ENCODE measurements at regions not wholly inside any gene's neighbourhood (a gene's known extent, or its start where the extent isn't known, plus 50 kb on each side); places are given as distances from the start of the nearest gene placed in this dataset.

DNA sequence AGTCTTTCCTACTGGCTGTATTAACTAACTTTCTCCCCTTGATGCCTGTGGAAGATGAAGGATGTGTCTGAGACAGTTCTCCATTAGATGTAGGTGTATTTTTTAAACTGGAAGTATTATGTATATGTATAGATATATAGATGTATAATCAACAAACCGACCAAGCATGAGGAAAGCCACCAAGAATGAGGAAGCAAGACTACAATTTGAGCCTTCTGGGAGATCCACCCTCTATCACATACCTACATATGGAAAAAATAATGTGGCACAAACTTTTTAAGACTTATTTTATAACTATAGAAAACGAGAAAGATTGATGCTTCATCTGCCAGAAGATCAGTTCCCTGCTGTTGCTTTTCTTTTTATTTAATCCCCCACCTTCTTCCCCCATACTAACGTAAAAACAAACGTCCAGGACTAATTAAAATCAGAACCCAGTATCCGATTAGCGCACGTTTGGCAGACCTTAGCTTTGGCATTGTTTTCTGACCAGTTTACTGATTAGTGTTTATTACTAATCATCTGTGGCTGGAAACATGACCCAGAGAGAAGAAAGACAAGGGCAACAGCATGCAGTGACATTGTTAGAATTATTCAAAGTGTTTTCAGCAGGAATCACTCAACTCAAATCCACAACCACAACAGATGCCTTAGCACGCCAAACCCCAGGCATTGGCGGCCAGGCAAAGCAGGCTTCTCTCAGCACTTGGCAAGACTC, 490.2 kb downstream of the EBF1 start:
- intact Hi-C loops (cut with micrococcal nuclease), result no loop called here
- no peak for DNase-seq (ENCODE audit: unreplicated experiment)
- no peak overlapping the region for H3K4me3 Mint-ChIP-seq (ENCODE audit: unreplicated experiment)
- POLR2A ChIA-PET, result no interaction called here
- BruUV-seq (replicated peaks), result no TSS peak
- no peaks in the 10 kb centered on the region for H3K9me3 Mint-ChIP-seq (ENCODE audit: unreplicated experiment)
- CTCF ChIA-PET, result no interaction called here
- H3K36me3 Mint-ChIP-seq (ENCODE audit: insufficient read depth, unreplicated experiment), result no peaks in the 10 kb centered on the region
- TF ChIP-seq, protein P1, sequence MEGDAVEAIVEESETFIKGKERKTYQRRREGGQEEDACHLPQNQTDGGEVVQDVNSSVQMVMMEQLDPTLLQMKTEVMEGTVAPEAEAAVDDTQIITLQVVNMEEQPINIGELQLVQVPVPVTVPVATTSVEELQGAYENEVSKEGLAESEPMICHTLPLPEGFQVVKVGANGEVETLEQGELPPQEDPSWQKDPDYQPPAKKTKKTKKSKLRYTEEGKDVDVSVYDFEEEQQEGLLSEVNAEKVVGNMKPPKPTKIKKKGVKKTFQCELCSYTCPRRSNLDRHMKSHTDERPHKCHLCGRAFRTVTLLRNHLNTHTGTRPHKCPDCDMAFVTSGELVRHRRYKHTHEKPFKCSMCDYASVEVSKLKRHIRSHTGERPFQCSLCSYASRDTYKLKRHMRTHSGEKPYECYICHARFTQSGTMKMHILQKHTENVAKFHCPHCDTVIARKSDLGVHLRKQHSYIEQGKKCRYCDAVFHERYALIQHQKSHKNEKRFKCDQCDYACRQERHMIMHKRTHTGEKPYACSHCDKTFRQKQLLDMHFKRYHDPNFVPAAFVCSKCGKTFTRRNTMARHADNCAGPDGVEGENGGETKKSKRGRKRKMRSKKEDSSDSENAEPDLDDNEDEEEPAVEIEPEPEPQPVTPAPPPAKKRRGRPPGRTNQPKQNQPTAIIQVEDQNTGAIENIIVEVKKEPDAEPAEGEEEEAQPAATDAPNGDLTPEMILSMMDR (IDR thresholded peaks at IDR 0.05; ENCODE audit: unreplicated experiment), result no peak
- H3K4me1 Mint-ChIP-seq (ENCODE audit: insufficient read depth, unreplicated experiment), result no peaks in the 10 kb centered on the region
- H3K27ac Mint-ChIP-seq (ENCODE audit: low read depth, unreplicated experiment), result no peak overlapping the region
- H3K27me3 Mint-ChIP-seq (ENCODE audit: insufficient read depth, unreplicated experiment), result no peaks in the 10 kb centered on the region

DNA sequence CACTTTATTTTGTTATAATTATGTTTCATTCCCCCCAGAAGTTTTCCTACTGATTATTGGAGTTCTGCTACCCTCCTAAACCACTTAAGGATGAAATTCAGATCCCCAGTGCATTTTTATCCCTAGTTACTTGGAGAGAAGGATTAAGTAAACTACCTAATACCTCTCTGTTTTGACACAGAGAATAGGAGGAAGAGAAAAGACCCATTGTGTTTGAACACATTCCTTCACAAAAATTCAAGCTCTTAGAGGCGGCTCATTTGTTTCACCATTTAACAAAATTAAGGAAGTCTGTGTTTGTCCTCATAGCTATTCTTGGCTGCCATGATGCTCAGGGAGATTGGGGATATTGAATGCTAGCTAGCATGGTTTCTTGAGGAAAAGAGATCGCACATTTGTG, 492.6 kb downstream of the EBF1 start:
- no peak for DNase-seq (ENCODE audit: unreplicated experiment)
- ChIA-PET POLR2A (interaction anchor here (0.6 to 1.7 kb wide), 2 partner anchors 12 to 609 kb away, joined by 4 to 5 read pairs; no protein-coding TSS in a partner anchor), CTCF (interaction anchor here (0.8 to 2.0 kb wide), 6 partner anchors 17 to 532 kb away, joined by 3 to 8 read pairs (median 4); no protein-coding TSS in a partner anchor)
- no TSS peak for BruUV-seq (replicated peaks)
- no peaks in the 10 kb centered on the region for H3K27me3 Mint-ChIP-seq (ENCODE audit: insufficient read depth, unreplicated experiment)
- intact Hi-C loops (cut with micrococcal nuclease), result no loop called here
- H3K27ac Mint-ChIP-seq (ENCODE audit: low read depth, unreplicated experiment), result no peak overlapping the region
- H3K36me3 Mint-ChIP-seq (ENCODE audit: insufficient read depth, unreplicated experiment), result no peaks in the 10 kb centered on the region
- TF ChIP-seq, protein P1 (IDR thresholded peaks at IDR 0.05; ENCODE audit: unreplicated experiment), result no peak
- no peak overlapping the region for H3K4me3 Mint-ChIP-seq (ENCODE audit: unreplicated experiment)
- no peaks in the 10 kb centered on the region for H3K4me1 Mint-ChIP-seq (ENCODE audit: insufficient read depth, unreplicated experiment)
- H3K9me3 Mint-ChIP-seq (ENCODE audit: unreplicated experiment), result no peaks in the 10 kb centered on the region

- DNase-seq (ENCODE audit: unreplicated experiment), result no peak
- BruUV-seq (replicated peaks), result no TSS peak
- Mint-ChIP-seq H3K4me3 (ENCODE audit: unreplicated experiment) (no peak overlapping the region), H3K4me1 (ENCODE audit: insufficient read depth, unreplicated experiment) (no peaks in the 10 kb centered on the region), H3K27ac (ENCODE audit: low read depth, unreplicated experiment) (no peak overlapping the region), H3K36me3 (ENCODE audit: insufficient read depth, unreplicated experiment) (no peaks in the 10 kb centered on the region), H3K9me3 (ENCODE audit: unreplicated experiment) (no peaks in the 10 kb centered on the region), H3K27me3 (ENCODE audit: insufficient read depth, unreplicated experiment) (no peaks in the 10 kb centered on the region)
- TF ChIP-seq, protein P1 (IDR thresholded peaks at IDR 0.05; ENCODE audit: unreplicated experiment), result no peak
- intact Hi-C loops (cut with micrococcal nuclease), result no loop called here
- POLR2A ChIA-PET, result interaction anchor here (0.6 kb wide), 1 partner anchor 608 kb away, joined by 4 read pairs; no protein-coding TSS in a partner anchor
- CTCF ChIA-PET, result interaction anchor here (0.8 to 2.0 kb wide), 4 partner anchors 52 to 501 kb away, joined by 3 to 8 read pairs (median 4); no protein-coding TSS in a partner anchor
These were observed 493.5 kb downstream of the EBF1 start for GRCh38 chr5:158606233-158606632.

- Mint-ChIP-seq H3K27me3 (ENCODE audit: insufficient read depth, unreplicated experiment) (no peaks in the 10 kb centered on the region), H3K4me1 (ENCODE audit: insufficient read depth, unreplicated experiment) (no peaks in the 10 kb centered on the region), H3K9me3 (ENCODE audit: unreplicated experiment) (no peaks in the 10 kb centered on the region), H3K36me3 (ENCODE audit: insufficient read depth, unreplicated experiment) (no peaks in the 10 kb centered on the region), H3K4me3 (ENCODE audit: unreplicated experiment) (no peak overlapping the region), H3K27ac (ENCODE audit: low read depth, unreplicated experiment) (no peak overlapping the region)
- TF ChIP-seq, protein P1 (IDR thresholded peaks at IDR 0.05; ENCODE audit: unreplicated experiment), result no peak
- intact Hi-C loops (cut with micrococcal nuclease), result no loop called here
- ChIA-PET POLR2A (no interaction called here), CTCF (interaction anchor here (0.5 to 1.2 kb wide), 3 partner anchors 9 to 151 kb away, joined by 3 read pairs; no protein-coding TSS in a partner anchor)
- no peak for DNase-seq (ENCODE audit: unreplicated experiment)
- BruUV-seq (replicated peaks), result no TSS peak
These were observed 496.7 kb downstream of the EBF1 start for GRCh38 chr5:158602981-158603380.
